ENCODE measurements at regions not wholly inside any gene's neighbourhood (a gene's known extent, or its start where the extent isn't known, plus 50 kb on each side); places are given as distances from the start of the nearest gene placed in this dataset.

GRCh38 chrX:23505531-23506303 lies 161.6 kb upstream of the PRDX4 start:
- WGBS: 78% methylated on average over 6 of the region's 6 CpGs
- DNase-seq (ENCODE audit: low spot score): no peak
- Histone ChIP-seq H3K9me3 (ENCODE audit: control insufficient read depth in 4 of 4, low read length in 3 of 4) (no peaks in the 10 kb centered on the region), H3K27ac (ENCODE audit: low read depth in 1 of 2, low read length in 2 of 2) (no peak overlapping the region), H3K27me3 (ENCODE audit: control insufficient read depth in 4 of 4, insufficient read depth in 4 of 4, low read length in 3 of 4) (no peaks in the 10 kb centered on the region), H3K4me3 (ENCODE audit: low read depth in 1 of 3, low read length in 3 of 3) (no peak overlapping the region), H3K36me3 (ENCODE audit: control insufficient read depth in 4 of 4, insufficient read depth in 3 of 4, low read depth in 1 of 4, low read length in 3 of 4) (no peaks in the 10 kb centered on the region), H3K4me1 (ENCODE audit: control insufficient read depth in 4 of 4, insufficient read depth in 4 of 4, low read length in 3 of 4) (no peaks in the 10 kb centered on the region), H3K9ac (ENCODE audit: low read depth in 1 of 2, low read length in 2 of 2) (no peak overlapping the region)
- no peak for TF ChIP-seq YY1 (IDR thresholded peaks at IDR 0.05)
- no peak for TF ChIP-seq EGR1 (IDR thresholded peaks at IDR 0.05; ENCODE audit: low read depth in 2 of 2)
- no peak for TF ChIP-seq GABPA (IDR thresholded peaks at IDR 0.05 in 1 of 2, conservative IDR thresholded peaks at IDR 0.05 in 1 of 2)
- TF ChIP-seq RXRA (IDR thresholded peaks at IDR 0.05): no peak
- no peak for TF ChIP-seq HNF4G (IDR thresholded peaks at IDR 0.05)

GRCh38 chrX:23509256-23509655 lies 158.0 kb upstream of the PRDX4 start:
- Histone ChIP-seq H3K4me1 (ENCODE audit: control insufficient read depth in 4 of 4, insufficient read depth in 4 of 4, low read length in 3 of 4) (peaks cover 0 to 3% (median 0%) of the 10 kb centered on the region in 4 donors), H3K9ac (ENCODE audit: low read depth in 1 of 2, low read length in 2 of 2) (no peak overlapping the region), H3K27ac (ENCODE audit: low read depth in 1 of 2, low read length in 2 of 2) (no peak overlapping the region), H3K4me3 (ENCODE audit: low read depth in 1 of 3, low read length in 3 of 3) (no peak overlapping the region), H3K9me3 (ENCODE audit: control insufficient read depth in 4 of 4, low read length in 3 of 4) (no peaks in the 10 kb centered on the region), H3K27me3 (ENCODE audit: control insufficient read depth in 4 of 4, insufficient read depth in 4 of 4, low read length in 3 of 4) (peaks cover 0 to 2% (median 0%) of the 10 kb centered on the region in 4 donors), H3K36me3 (ENCODE audit: control insufficient read depth in 4 of 4, insufficient read depth in 3 of 4, low read depth in 1 of 4, low read length in 3 of 4) (no peaks in the 10 kb centered on the region)
- TF ChIP-seq YY1 (IDR thresholded peaks at IDR 0.05): no peak
- no peak for TF ChIP-seq HNF4A (conservative IDR thresholded peaks at IDR 0.05)
- TF ChIP-seq CTCF (IDR thresholded peaks at IDR 0.05; ENCODE audit: low read depth, low read length, missing input control): no peak
- TF ChIP-seq MAX (IDR thresholded peaks at IDR 0.05): no peak
- no peak for TF ChIP-seq RAD21 (IDR thresholded peaks at IDR 0.05)
- no peak for TF ChIP-seq NR2F2 (IDR thresholded peaks at IDR 0.05)
- no peak for TF ChIP-seq TAF1 (conservative IDR thresholded peaks at IDR 0.05)
- no peak for TF ChIP-seq EGR1 (IDR thresholded peaks at IDR 0.05; ENCODE audit: low read depth in 2 of 2)
- no peak for TF ChIP-seq FOXA1 (IDR thresholded peaks at IDR 0.05)
- TF ChIP-seq ATF3 (IDR thresholded peaks at IDR 0.05): no peak
- TF ChIP-seq FOXA2 (IDR thresholded peaks at IDR 0.05): no peak
- WGBS: 96% methylated on average over 1 of the region's 1 CpG
- no peak for DNase-seq (ENCODE audit: low spot score)

- H3K4me1 ChIP-seq (ENCODE audit: control insufficient read depth in 4 of 4, insufficient read depth in 4 of 4, low read length in 3 of 4): peaks cover 0 to 3% (median 0%) of the 10 kb centered on the region in 4 donors
- H3K27me3 ChIP-seq (ENCODE audit: control insufficient read depth in 4 of 4, insufficient read depth in 4 of 4, low read length in 3 of 4): peaks cover 0 to 2% (median 0%) of the 10 kb centered on the region in 4 donors
- no peak overlapping the region for H3K9ac ChIP-seq (ENCODE audit: low read depth in 1 of 2, low read length in 2 of 2)
- H3K27ac ChIP-seq (ENCODE audit: low read depth in 1 of 2, low read length in 2 of 2): no peak overlapping the region
- H3K4me3 ChIP-seq (ENCODE audit: low read depth in 1 of 3, low read length in 3 of 3): no peak overlapping the region
- 39% methylated on average over 2 of the region's 2 CpGs for WGBS
- H3K36me3 ChIP-seq (ENCODE audit: control insufficient read depth in 4 of 4, insufficient read depth in 3 of 4, low read depth in 1 of 4, low read length in 3 of 4): no peaks in the 10 kb centered on the region
- no peak for DNase-seq (ENCODE audit: low spot score)
- H3K9me3 ChIP-seq (ENCODE audit: control insufficient read depth in 4 of 4, low read length in 3 of 4): no peaks in the 10 kb centered on the region
- TF ChIP-seq JUND (IDR thresholded peaks at IDR 0.05): no peak
- TF ChIP-seq YY1 (IDR thresholded peaks at IDR 0.05): no peak
- TF ChIP-seq REST (IDR thresholded peaks at IDR 0.05): no peak
- no peak for TF ChIP-seq EGR1 (IDR thresholded peaks at IDR 0.05; ENCODE audit: low read depth in 2 of 2)
- no peak for TF ChIP-seq FOXA2 (IDR thresholded peaks at IDR 0.05)
- no peak for TF ChIP-seq NR2F2 (IDR thresholded peaks at IDR 0.05)
- TF ChIP-seq HNF4G (IDR thresholded peaks at IDR 0.05): no peak
- TF ChIP-seq ATF3 (IDR thresholded peaks at IDR 0.05): no peak
- TF ChIP-seq FOXA1 (IDR thresholded peaks at IDR 0.05): no peak
- no peak for TF ChIP-seq ZBTB33 (IDR thresholded peaks at IDR 0.05)
- TF ChIP-seq RAD21 (IDR thresholded peaks at IDR 0.05): no peak
- TF ChIP-seq SP1 (IDR thresholded peaks at IDR 0.05): no peak
- no peak for TF ChIP-seq GABPA (IDR thresholded peaks at IDR 0.05 in 1 of 2, conservative IDR thresholded peaks at IDR 0.05 in 1 of 2)
Observed at GRCh38 chrX:23511793-23512192, 155.5 kb upstream of the PRDX4 start.

All from liver (tissue), 8 donors.